ENCODE measurements at regions not wholly inside any gene's neighbourhood (a gene's known extent, or its start where the extent isn't known, plus 50 kb on each side); places are given as distances from the start of the nearest gene placed in this dataset.

DNA sequence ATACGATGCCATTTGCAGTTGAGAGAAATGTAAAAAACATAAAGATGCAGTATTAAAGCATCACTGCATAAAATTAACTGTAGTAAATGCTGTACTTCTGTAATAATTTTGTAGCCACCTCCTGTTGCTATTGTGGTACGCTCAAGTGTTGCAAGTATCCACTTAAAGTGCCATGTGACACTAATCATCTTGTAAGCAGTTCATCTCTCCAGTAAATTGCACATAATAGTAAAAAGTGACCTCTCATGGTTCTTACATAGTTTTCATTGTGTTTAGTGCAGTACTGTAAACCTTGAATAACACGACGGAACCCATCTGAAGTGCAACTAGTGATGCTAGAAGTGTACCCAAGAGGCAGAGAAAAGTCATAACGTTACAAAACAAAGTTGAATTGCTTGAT, 190.1 kb upstream of the VGLL2 start:
- DNase-seq (ENCODE audit: extremely low read depth in 1 of 11, low read depth in 9 of 11, low spot score in 4 of 11): no peak

DNA sequence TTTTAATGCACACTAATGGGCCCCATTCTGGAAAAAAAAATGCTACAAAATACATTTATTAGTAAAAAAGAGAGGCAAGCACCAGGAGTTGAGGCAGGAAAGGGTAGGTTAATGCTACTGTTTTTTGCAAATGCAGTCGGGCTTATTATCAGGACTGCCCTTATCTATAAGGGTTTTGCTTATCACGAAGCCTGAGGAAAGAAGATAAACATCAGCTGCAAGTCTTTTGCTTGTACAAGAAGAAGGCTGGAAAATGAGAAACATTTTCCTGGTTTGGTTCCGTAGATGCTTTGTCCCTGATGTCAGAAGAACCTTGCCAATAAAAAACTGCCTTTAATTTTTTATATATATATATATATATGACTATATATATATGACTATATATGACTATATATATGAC, 189.3 kb upstream of the VGLL2 start:
- DNase-seq (ENCODE audit: extremely low read depth in 1 of 11, low read depth in 9 of 11, low spot score in 4 of 11): no peak

DNA sequence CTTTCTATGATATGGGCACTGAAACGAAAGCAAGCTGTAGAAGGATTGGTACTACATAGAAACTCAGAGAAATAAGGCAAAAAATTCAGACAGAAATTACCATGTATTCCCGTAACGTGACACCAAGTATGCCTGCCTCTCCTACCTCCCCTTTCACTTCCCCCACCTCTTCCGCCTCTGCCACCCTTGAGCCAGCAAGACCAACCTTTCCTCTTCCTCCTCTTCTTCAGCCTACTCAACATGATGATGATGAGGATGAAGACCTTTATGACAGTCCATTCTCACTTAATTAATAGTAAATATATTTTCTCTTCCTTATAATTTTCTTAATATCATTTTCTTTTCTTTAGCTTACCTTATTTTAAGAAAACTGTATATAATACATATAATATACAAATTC, 188.1 kb upstream of the VGLL2 start:
- DNase-seq (ENCODE audit: extremely low read depth in 1 of 11, low read depth in 9 of 11, low spot score in 4 of 11): no peak

DNA sequence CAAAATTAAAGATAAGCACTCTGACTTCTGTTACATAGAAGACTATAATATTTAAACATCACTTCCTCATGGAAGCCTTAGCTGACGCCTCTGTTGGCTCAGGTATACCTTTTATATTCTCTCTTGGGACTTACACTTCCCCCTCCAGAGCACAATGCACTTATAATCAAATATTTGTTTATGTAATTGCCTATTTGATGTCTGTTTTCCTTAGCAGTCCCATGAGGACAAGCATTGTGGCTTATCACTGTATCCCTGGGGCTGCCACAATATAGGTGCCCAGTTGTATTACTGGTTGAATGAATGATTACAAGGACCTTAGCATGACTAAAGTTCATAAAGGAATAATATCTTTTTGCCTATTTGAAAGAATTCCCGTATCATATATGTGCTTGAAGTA, 186.7 kb upstream of the VGLL2 start:
- DNase-seq (ENCODE audit: extremely low read depth in 1 of 11, low read depth in 9 of 11, low spot score in 4 of 11): no peak

DNA sequence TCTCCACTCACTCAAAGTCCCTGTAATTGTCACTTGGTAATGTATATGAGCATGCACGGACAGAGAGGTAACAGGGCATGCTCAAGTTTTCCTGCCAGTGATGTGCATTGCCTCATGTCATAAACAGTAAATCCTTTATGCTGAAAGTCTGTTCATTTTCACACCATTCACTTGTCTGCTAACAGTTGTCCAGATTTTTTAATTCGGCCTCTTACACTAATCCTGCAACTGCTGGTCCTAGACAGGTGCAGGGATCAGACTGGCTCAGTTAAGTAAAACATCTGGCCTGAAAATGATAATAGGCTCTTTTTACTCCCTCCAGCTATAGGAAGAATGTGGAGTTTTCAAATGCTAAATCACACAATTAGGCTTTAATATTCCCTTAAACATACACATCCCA, 185.4 kb upstream of the VGLL2 start:
- no peak for DNase-seq (ENCODE audit: extremely low read depth in 1 of 11, low read depth in 9 of 11, low spot score in 4 of 11)

DNA sequence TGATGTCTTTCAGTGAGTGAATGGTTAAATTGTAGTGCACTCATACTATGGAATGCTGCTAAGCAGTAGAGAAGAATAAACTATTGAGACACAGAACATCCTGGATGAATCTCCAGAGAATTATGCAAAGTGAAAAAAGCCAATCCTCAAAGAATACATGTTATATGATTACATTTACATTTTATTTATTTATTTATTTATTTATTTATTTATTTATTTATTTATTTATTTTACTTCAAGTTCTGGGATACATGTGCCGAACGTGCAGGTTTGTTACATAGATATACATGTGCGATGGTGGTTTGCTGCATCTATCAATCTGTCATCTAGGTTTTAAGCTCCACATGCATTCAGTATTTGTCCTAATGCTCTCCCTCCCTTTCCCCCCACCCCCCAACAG, 175.8 kb upstream of the VGLL2 start:
- DNase-seq (ENCODE audit: extremely low read depth in 1 of 11, low read depth in 9 of 11, low spot score in 4 of 11): no peak

DNA sequence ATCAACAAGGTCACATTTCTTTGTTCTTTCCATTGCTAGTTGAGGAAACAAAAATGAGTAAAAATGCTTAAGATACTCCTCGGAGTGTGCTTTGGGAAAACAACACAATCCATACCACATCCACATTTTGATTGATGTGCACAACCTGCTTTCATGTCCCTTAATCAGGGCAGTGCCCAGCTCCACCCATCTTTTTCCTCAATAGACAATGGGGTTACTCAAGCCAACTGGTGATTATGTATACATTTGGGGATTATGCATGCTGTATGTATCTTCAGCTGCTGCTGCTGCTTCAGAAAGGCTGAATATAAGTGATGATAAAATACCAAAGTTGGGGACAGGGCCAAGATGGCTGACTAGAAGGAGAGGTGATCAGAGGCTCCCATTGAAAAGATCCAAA, 155.2 kb upstream of the VGLL2 start:
- no peak for DNase-seq (ENCODE audit: extremely low read depth in 1 of 11, low read depth in 9 of 11, low spot score in 4 of 11)

DNA sequence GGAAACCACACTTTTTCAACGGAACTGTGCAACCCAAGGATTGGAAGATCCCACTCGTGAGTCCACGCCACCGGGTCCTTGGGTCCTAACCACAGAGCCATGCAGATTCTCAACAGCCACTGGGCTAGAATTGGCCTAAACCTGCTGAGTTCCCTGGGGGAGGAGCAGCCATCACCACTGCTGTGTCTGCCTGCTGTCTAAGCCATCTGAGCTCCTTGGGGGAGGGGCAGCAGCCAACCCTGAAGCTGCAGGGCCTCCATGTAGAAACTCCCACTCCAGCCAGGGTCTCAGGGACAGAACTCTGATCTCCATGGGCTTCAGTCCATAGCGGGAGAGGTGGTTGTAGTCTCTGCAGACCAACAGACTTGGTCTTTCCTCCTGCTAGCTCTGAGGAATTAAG, 154.6 kb upstream of the VGLL2 start:
- DNase-seq (ENCODE audit: extremely low read depth in 1 of 11, low read depth in 9 of 11, low spot score in 4 of 11): no peak

DNA sequence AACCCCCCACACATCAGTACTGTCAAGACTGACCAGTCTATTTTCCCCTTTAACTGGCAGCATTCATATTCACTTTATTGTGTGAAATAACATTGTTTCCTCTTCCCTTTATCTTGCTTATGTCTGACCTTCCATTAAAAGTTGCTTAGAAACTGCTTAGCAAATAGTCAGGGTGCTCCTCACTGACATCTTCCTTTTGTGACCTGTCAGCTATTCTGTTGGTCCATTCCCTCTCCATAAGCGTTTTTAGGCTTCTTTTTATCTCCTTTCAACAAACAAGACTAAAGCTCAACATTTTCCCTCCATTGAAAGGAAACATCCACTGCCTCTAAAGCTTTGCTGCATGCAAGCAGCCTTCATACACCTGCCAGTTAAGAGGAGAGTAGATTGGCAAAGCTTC, 147.7 kb upstream of the VGLL2 start:
- no peak for DNase-seq (ENCODE audit: extremely low read depth in 1 of 11, low read depth in 9 of 11, low spot score in 4 of 11)

DNA sequence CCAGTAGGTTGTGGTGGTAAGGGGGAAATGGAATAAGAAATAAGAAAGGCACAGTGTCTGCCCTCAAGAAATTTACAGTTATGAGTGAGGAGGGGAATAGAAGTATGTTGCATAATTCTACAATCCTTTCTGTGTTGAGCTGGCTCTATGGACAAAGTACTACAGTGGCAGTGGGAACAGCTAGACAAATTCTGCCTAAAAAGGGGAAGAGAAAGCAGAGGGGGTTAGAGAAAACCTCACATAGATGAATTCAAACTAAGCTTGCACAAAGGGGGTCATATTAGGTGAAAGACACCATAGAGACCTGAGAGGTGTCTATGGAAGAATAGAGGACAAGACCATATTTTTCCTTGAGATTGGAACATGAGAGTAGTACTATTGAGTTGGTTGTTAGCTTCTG, 146.9 kb upstream of the VGLL2 start:
- DNase-seq (ENCODE audit: extremely low read depth in 1 of 11, low read depth in 9 of 11, low spot score in 4 of 11): no peak

DNA sequence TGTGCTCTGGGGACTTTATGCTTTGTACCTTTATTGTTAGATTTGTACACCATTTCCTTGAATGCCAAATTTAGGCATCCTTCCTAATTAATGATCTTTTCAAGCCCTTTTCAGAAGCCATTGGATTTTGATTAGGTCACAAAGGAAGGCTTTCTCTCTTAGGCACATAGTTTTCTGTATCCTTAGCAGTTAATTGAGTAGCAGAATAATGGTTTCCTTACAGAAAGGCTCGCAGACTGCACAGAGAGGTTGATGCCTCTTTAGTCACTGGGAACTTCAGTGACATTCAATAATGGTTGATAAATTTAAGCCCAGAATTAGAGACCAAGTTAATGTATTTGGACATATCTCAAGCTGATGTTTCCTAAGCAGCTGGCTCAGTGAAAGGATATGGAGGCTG, 139.1 kb upstream of the VGLL2 start:
- DNase-seq (ENCODE audit: extremely low read depth in 1 of 11, low read depth in 9 of 11, low spot score in 4 of 11): no peak

DNA sequence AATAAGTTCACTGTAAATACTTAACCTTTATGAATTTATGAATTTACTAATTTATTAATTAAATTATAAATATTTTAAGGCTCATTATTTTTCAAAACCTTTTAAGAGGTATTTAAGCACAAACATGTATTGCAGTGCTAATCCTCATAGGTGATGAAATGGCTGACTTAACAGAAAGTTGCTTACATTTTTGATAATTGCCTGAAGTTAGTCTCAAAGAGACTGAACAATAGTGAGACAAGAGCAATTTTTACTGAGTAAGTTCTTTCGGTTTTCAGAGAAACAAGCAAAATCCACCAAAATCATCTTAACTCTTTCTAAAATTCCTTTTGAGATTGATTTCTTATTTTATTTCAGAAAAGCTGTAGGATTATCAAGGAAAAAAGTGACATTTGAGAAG, 137.3 kb upstream of the VGLL2 start:
- DNase-seq (ENCODE audit: extremely low read depth in 1 of 11, low read depth in 9 of 11, low spot score in 4 of 11): no peak

DNA sequence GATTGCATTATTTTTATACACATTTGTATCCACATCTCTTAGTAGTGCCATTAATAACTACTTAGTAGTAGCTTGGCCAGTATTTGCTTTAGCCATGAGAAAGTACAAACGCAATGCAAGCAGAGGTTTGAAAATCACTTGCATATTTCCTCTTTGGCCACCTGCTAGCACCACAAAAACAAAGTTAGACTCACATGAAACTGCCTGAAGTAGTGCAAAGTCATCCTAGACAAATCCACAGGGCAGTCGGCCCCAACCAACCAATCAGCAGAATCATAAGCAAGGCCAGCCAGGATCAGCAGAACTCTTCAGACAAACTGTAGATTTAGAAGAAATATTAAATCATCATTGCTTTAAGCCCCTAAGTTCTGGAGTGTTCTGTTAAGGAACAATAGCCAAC, 135.2 kb upstream of the VGLL2 start:
- no peak for DNase-seq (ENCODE audit: extremely low read depth in 1 of 11, low read depth in 9 of 11, low spot score in 4 of 11)

DNA sequence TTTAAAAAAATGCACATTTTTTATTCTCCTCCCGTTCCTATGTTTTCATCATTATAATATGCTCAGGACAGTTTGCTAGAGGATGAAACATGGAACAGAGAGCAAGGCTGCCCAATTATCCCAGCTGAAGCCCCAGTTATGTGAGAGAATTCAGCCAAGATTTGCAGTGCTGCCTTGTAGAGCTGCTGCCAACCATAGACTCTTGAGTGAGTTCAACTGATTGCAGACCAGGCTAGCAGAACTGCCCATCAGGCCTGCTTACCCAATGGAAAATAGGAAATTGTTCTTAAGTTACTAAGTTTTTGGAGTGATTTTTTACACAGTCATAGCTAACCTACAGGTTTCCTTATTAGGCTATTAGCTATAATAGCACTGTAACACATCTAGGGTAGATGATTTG, 128.7 kb upstream of the VGLL2 start:
- DNase-seq (ENCODE audit: extremely low read depth in 1 of 11, low read depth in 9 of 11, low spot score in 4 of 11): no peak

DNA sequence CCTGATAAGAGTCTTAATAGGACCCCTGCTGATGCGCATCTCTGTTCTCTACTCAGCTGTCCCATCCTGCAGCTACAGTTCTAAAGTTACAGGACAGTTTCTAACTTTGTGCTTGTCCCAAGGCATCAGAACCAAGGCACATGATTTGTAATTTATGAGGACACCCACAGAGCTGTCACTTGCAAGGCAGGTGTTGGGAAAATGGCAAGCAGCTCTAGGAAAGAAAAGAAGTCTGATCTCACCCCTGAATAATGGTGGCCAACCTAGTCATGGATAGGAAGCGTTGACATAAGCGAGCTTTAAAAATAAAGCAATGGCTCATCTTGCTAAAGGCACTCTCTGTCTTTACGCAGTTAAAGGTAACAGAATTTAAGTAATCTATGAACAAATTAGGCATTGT, 127.6 kb upstream of the VGLL2 start:
- no peak for DNase-seq (ENCODE audit: extremely low read depth in 1 of 11, low read depth in 9 of 11, low spot score in 4 of 11)

DNA sequence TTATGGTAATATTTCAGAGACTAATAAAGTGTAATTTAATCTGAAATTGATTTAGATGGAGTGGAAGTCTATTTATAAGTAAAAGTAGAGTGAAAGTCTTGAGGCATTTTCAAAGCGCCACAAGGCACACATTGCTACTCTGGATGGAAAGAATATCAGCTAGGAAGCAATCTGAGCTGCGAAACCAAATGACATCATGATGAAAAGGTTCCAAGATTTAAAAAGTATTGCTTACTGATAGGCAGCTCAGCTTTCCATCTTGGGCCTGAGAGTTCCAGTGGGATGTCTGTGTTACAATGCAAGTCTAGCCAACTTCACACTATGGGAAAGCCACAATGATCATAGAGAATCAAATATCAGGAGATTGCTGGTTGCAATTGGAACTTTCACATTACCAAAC, 126.9 kb upstream of the VGLL2 start:
- no peak for DNase-seq (ENCODE audit: extremely low read depth in 1 of 11, low read depth in 9 of 11, low spot score in 4 of 11)

DNA sequence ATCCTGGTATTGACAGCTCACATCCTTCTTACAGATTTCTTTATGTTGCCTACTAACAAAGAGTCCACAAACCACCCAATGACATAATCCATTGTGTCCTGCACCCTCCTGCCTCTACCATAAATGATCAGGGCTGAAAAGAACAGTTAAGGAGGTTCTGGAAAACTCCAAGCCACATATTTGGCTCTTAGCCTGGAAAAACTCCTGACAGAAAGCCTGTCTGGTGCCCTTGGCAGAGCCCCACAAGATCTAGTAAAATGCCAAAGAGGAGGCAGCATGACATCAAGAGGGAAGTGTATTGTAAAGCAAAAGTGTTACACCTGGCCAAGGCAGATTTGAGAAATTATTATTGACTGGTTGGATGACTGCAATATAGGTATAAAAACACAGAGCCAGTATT, 126.4 kb upstream of the VGLL2 start:
- DNase-seq (ENCODE audit: extremely low read depth in 1 of 11, low read depth in 9 of 11, low spot score in 4 of 11): no peak

DNA sequence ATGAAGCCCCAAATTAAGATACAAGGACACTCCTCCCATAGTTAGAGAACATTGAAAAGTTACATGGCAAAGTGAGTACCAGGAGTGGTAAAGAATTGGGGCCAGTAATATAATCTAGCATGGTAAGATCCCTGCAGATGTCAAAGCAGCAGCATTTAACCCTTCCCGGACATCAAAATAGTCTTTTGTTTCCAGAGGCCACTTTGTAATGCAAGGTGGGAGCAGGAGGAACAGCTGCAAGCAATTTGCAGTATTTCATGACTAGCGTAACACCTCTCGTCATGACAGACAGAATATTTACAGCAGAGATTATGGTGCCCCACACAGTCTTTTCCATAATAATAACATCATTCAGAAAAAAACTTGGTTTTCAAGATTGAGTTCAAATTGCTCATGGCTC, 123.2 kb upstream of the VGLL2 start:
- DNase-seq (ENCODE audit: extremely low read depth in 1 of 11, low read depth in 9 of 11, low spot score in 4 of 11): no peak

DNA sequence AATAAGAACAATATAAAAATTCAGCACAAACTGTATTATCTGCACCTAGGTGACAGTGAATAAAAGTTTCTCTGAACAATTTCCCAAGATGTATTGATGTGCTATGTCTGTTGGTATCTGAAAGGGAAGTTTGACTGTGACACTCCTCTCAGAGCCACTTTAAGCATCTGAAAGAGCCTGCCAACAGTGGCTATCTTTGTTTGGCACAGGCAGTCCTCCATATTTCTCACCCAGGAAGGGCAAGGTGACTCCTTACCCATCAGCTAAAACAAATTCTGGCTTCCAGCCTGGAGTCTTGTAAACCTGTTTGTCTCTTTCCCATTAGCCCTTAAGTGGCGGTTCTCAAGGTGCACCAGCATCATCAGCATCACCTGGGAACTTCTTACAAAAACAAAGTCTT, 122.4 kb upstream of the VGLL2 start:
- DNase-seq (ENCODE audit: extremely low read depth in 1 of 11, low read depth in 9 of 11, low spot score in 4 of 11): no peak

DNA sequence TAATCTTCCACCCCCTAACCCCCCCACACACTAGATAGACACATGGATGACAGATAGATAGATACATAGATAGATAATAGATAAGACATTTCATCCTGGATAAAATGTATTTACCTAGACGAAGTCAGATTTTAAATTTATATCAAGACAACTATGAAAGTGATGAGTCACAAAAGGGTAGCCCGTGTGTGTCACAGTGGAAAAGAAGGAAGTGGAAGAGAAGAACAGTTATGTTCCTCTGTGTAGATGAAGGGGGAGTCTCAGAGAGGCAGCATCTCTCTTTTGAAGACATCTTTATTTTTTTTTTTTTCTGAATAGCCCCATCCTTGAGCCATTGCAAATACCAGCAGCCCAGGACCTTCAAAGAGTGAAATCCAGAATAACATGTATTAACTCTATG, 121.7 kb upstream of the VGLL2 start:
- DNase-seq (ENCODE audit: extremely low read depth in 1 of 11, low read depth in 9 of 11, low spot score in 4 of 11): no peak

DNA sequence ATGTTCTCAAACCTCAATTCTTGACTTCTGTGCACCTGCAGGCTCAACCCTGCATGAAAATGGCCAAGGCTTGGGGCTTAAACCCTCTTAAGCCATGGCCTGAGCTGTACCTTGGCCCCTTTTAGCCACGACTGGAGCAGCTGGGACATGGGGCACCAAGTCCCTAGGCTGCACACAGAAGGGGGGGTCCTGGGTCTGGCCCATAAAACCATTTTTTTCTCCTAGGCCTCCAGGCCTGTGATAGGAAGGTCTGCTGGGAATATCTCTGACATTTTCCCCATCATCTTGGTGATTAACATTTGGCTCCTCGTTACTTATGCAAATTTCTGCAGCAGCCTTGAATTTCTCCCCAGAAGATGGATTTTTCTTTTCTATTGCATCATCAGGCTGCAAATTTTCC, 119.4 kb upstream of the VGLL2 start:
- no peak for DNase-seq (ENCODE audit: extremely low read depth in 1 of 11, low read depth in 9 of 11, low spot score in 4 of 11)

DNA sequence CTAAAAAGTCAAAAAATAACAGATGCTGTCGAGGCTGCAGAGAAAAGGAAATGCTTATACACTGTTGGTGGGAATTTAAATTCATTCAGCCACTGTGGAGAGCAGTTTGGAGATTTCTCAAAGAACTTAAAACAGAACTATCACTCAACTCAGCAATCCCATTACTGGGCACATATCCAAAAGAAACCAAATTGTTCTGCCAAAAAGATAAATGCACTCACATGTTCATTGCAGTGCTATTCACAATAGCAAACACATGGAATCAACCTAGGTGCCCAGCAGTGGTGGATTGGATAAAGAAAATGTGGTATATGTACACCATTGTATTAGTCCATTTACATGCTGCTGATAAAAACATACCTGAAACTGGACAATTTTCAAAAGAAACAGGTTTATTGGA, 116.0 kb upstream of the VGLL2 start:
- no peak for DNase-seq (ENCODE audit: extremely low read depth in 1 of 11, low read depth in 9 of 11, low spot score in 4 of 11)

Measured in renal cortex interstitium (tissue), 11 donors.